K562 (cell line): ENCODE measurements at regions not wholly inside any gene's neighbourhood (a gene's known extent, or its start where the extent isn't known, plus 50 kb on each side); places are given as distances from the start of the nearest gene placed in this dataset.

ENCODE experiments used
- ATAC-seq: fragments of 200-7000 bp; cut with Tn5 transposase; 3 replicates; pipeline ENCODE4 v1.9.1; 2020; ENCODE audit warnings: moderate library complexity
- BruUV-seq: library from RNA; stranded (reverse); fragments of 400-500 nt; replicated peaks from 2 replicates; lab custom pipeline; 2021; lab: Mats Ljungman, UMichigan
- CTCF ChIA-PET: fragments of 300-600 bp; formaldehyde crosslinking; extraction: SDS; loops from one replicate; lab custom pipeline; 2021; ENCODE audit warnings: low intra/inter-chr PET ratio; lab: Yijun Ruan, JAX
- POLR2A ChIA-PET: fragments of 300-600, 350-650 bp; sonication (Branson Sonifier 250); formaldehyde crosslinking; extraction: SDS; loops from one replicate; lab custom pipeline; 2021; ENCODE audit warnings: antibody characterized with exemption, inconsistent platforms; lab: Yijun Ruan, JAX
- DNase-seq, 4 experiments: peaks; one replicate each; pipeline versions ENCODE4 v3.0.0 to v3.0.0-alpha.2; 2011 to 2018; ENCODE audit warnings: low spot score in 3 of 4, mixed read lengths in 3 of 4; ENCODE audit errors: extremely low read depth in 1 of 4
- FAIRE-seq: peaks from 2 replicates; lab custom pipeline; 2011; peaks lifted over from hg19 to GRCh38; lab: Jason Lieb, UNC
- H2AFZ ChIP-seq: 2 replicates; pipeline ENCODE4 v1.6.0; 2011; ENCODE audit warnings: low read depth, low read length, control low read depth, inconsistent platforms
- H3K27ac ChIP-seq: fragments of 200-600 bp; 3 replicates; pipeline ENCODE4 v1.8.0; 2011; ENCODE audit warnings: low read depth, mild to moderate bottlenecking, control low read depth, inconsistent platforms, low read length, moderate library complexity, mixed read lengths; ENCODE audit errors: extremely low read depth
- H3K27me3 ChIP-seq, 2 experiments: fragments of 300-600 bp in 1 of 2; 2 replicates in 1 of 2; 3 replicates in 1 of 2; pipeline versions ENCODE4 v1.6.0 to v1.8.0; 2011; ENCODE audit warnings: inconsistent platforms in 2 of 2, low read length in 2 of 2, mild to moderate bottlenecking in 1 of 2, mixed read lengths in 1 of 2, moderate library complexity in 1 of 2; ENCODE audit not compliant: control insufficient read depth in 2 of 2, insufficient read depth in 2 of 2
- H3K36me3 ChIP-seq: fragments of 300-600 bp; 3 replicates; pipeline ENCODE4 v1.8.0; 2011; ENCODE audit warnings: mild to moderate bottlenecking, low read length, inconsistent platforms; ENCODE audit not compliant: control insufficient read depth, insufficient read depth
- H3K4me1 ChIP-seq, 2 experiments: fragments of 200-600 bp in 1 of 2; replicated peaks in 1 of 2; 2 replicates in 1 of 2; 3 replicates in 1 of 2; pipeline versions ENCODE4 v1.5.1 to v1.8.0; 2011; ENCODE audit warnings: inconsistent platforms in 2 of 2, low read length in 2 of 2, mild to moderate bottlenecking in 1 of 2, mixed read lengths in 1 of 2, moderate library complexity in 1 of 2; ENCODE audit not compliant: control insufficient read depth in 2 of 2, insufficient read depth in 2 of 2
- H3K4me2 ChIP-seq: 2 replicates; pipeline ENCODE4 v1.6.1; 2011; ENCODE audit warnings: low read length, control low read depth, inconsistent platforms, mixed read lengths; ENCODE audit not compliant: insufficient read depth
- H3K4me3 ChIP-seq: fragments of 200-600 bp; sonication (generic), shearing (Covaris generic); 2 replicates; pipeline ENCODE4 v1.5.1; 2016; ENCODE audit warnings: control low read depth, inconsistent platforms
- H3K79me2 ChIP-seq: fragments of 200-600 bp; 3 replicates; pipeline ENCODE4 v1.8.0; 2011; ENCODE audit warnings: low read length, inconsistent platforms; ENCODE audit not compliant: control insufficient read depth, insufficient read depth
- H3K9ac ChIP-seq, 2 experiments: 2 replicates each; pipeline versions ENCODE4 v1.6.0 to v1.6.1; 2011; ENCODE audit warnings: low read depth in 2 of 2, low read length in 2 of 2, control low read depth in 1 of 2, inconsistent platforms in 1 of 2, mild to moderate bottlenecking in 1 of 2, mixed read lengths in 1 of 2; ENCODE audit not compliant: insufficient read depth in 1 of 2
- H3K9me1 ChIP-seq: one replicate; pipeline ENCODE4 v1.6.0; 2011; ENCODE audit warnings: inconsistent platforms, mild to moderate bottlenecking, low read length, moderate library complexity; ENCODE audit not compliant: control insufficient read depth, insufficient read depth
- H3K9me3 ChIP-seq: replicated peaks from 2 replicates; pipeline ENCODE4 v1.5.1; 2011; ENCODE audit warnings: low read depth, low read length, inconsistent platforms; ENCODE audit not compliant: control insufficient read depth, insufficient read depth
- H4K20me1 ChIP-seq: replicated peaks from 2 replicates; pipeline ENCODE4 v1.6.1; 2011; ENCODE audit warnings: low read length, inconsistent platforms, mixed read lengths; ENCODE audit not compliant: control insufficient read depth, insufficient read depth
- ARHGAP35 ChIP-seq: fragments of 450-650 bp; IDR thresholded peaks from 2 replicates; pipeline ENCODE4 v1.6.1; 2018; ENCODE audit not compliant: partially characterized antibody
- CXXC5 ChIP-seq: fragments of 250-450 bp; sonication (Bioruptor Pico); IDR thresholded peaks from 2 replicates; pipeline ENCODE4 v1.8.0; 2022; ENCODE audit warnings: inconsistent platforms, mild to moderate bottlenecking, moderate library complexity
- FOXK2 ChIP-seq, 2 experiments: fragments of 450-650 bp; IDR thresholded peaks in 1 of 2; conservative IDR thresholded peaks in 1 of 2; 2 replicates each; pipeline ENCODE4 v1.6.1; 2016; ENCODE audit warnings: low read depth in 2 of 2, mild to moderate bottlenecking in 1 of 2
- KLF10 ChIP-seq: fragments of 250-450 bp; sonication (Bioruptor Pico); IDR thresholded peaks from 2 replicates; pipeline ENCODE4 v1.6.1; 2021; ENCODE audit warnings: matching md5 sums
- L3MBTL2 ChIP-seq: fragments of 450-650 bp; IDR thresholded peaks from 2 replicates; pipeline ENCODE4 v1.6.1; 2016; ENCODE audit warnings: mild to moderate bottlenecking, moderate library complexity
- RFX7 ChIP-seq: fragments of 250-450 bp; sonication (Bioruptor Pico); IDR thresholded peaks from 2 replicates; pipeline ENCODE4 v1.5.1; 2021; ENCODE audit warnings: mild to moderate bottlenecking
- SIX5 ChIP-seq, 2 experiments: IDR thresholded peaks; 2 replicates each; pipeline ENCODE4 v1.6.1; 2011; ENCODE audit warnings: low read length in 2 of 2, borderline replicate concordance in 1 of 2, low read depth in 1 of 2, mild to moderate bottlenecking in 1 of 2, moderate library complexity in 1 of 2; ENCODE audit not compliant: insufficient read depth in 1 of 2
- SRF ChIP-seq, 2 experiments: fragments of 250-450, 450-650 bp in 1 of 2; sonication (Bioruptor Pico) in 1 of 2; sonication (generic) in 1 of 2; formaldehyde crosslinking; IDR thresholded peaks; 2 replicates each; pipeline versions ENCODE4 v1.5.0 to v1.5.1; 2020 to 2022; ENCODE audit warnings: mild to moderate bottlenecking in 1 of 2, missing genetic modification reagents in 1 of 2
- TCFL5 ChIP-seq: fragments of 250-450 bp; sonication (Bioruptor Pico); conservative IDR thresholded peaks from 2 replicates; pipeline ENCODE4 v1.6.1; 2021; ENCODE audit warnings: mild to moderate bottlenecking, moderate library complexity, matching md5 sums
- ZNF133 ChIP-seq: fragments of 250-450 bp; sonication (Bioruptor Pico); IDR thresholded peaks from 2 replicates; pipeline ENCODE4 v1.4.0; 2020; ENCODE audit warnings: mild to moderate bottlenecking
- ZNF140 ChIP-seq: fragments of 250-450 bp; sonication (Bioruptor Pico); IDR thresholded peaks from 2 replicates; pipeline ENCODE4 v1.8.0; 2021; ENCODE audit warnings: moderate library complexity, mild to moderate bottlenecking, inconsistent platforms
- ZNF507 ChIP-seq: conservative IDR thresholded peaks from 2 replicates; pipeline ENCODE4 v1.6.1; 2017; ENCODE audit warnings: missing genetic modification characterization, missing compliant biosample characterization
- ZNF512 ChIP-seq: IDR thresholded peaks from 2 replicates; pipeline ENCODE4 v1.6.1; 2016; ENCODE audit warnings: missing genetic modification characterization, missing compliant biosample characterization
- ZNF551 ChIP-seq: fragments of 250-450 bp; sonication (Bioruptor Pico); IDR thresholded peaks from 2 replicates; pipeline ENCODE4 v1.5.0; 2021; ENCODE audit warnings: mild to moderate bottlenecking, moderate library complexity
- WGBS: fragments of 100-300 bp; shearing (Covaris generic); methylation state at CpG from one replicate; pipeline ENCODE4 v1.1.6; 2016; ENCODE audit warnings: low coverage, mixed read lengths; ENCODE audit not compliant: insufficient coverage; ENCODE audit errors: missing lambda C conversion rate; 5-methylcytosine and 5-hydroxymethylcytosine counted together
- in situ Hi-C: fragments of 300-500 bp; cut with MboI; formaldehyde crosslinking; loops from 4 replicates; pipeline ENCODE4 v1.15.0; 2018; ENCODE audit warnings: inconsistent platforms, mixed read lengths
- intact Hi-C: fragments of 100-400 bp; cut with micrococcal nuclease; formaldehyde crosslinking; loops from 2 replicates; pipeline ENCODE4 v1.14.2; 2022
- TF ChIP-seq, protein P1 (sequence below): fragments of 450-650 bp; IDR thresholded peaks from 2 replicates; pipeline ENCODE4 v1.6.1; 2017; ENCODE audit warnings: mild to moderate bottlenecking, moderate library complexity
- TF ChIP-seq, protein P2 (sequence below): fragments of 450-650 bp; IDR thresholded peaks from 2 replicates; pipeline ENCODE4 v1.6.1; 2017; ENCODE audit warnings: antibody characterized with exemption, mild to moderate bottlenecking

- no peaks in the 10 kb centered on the region for H3K9me3 ChIP-seq
- no peaks in the 10 kb centered on the region for H3K9me1 ChIP-seq
- no peaks in the 10 kb centered on the region for H3K36me3 ChIP-seq
- no peaks in the 10 kb centered on the region for H4K20me1 ChIP-seq
- CTCF ChIA-PET = no interaction called here
- FAIRE-seq (no peak), ATAC-seq (no peak), DNase-seq (no peak)
- POLR2A ChIA-PET = no interaction called here
- WGBS = 0% methylated on average over 5 of the region's 5 CpGs
- no peak overlapping the region for H3K9ac ChIP-seq
- no peaks in the 10 kb centered on the region for H3K27me3 ChIP-seq
- H3K4me1 ChIP-seq = no peaks in the 10 kb centered on the region
- no peak overlapping the region for H2AFZ ChIP-seq
- intact Hi-C loops = no loop called here
- H3K4me3 ChIP-seq = no peak overlapping the region
- BruUV-seq = no TSS peak
- in situ Hi-C loops = no loop called here
- no peak overlapping the region for H3K4me2 ChIP-seq
- H3K79me2 ChIP-seq = no peaks in the 10 kb centered on the region
- no peak overlapping the region for H3K27ac ChIP-seq
- TF ChIP-seq FOXK2 (conservative IDR thresholded peaks at IDR 0.05 in 1 of 2, IDR thresholded peaks at IDR 0.05 in 1 of 2; ENCODE audit: low read depth in 2 of 2) (no peak), KLF10 (CRISPR knock-in tag) (no peak), RFX7 (CRISPR knock-in tag) (no peak), L3MBTL2 (no peak), TCFL5 (CRISPR knock-in tag) (no peak), ZNF551 (no peak), ZNF507 (tag) (no peak), ZNF140 (CRISPR knock-in tag) (no peak), ZNF512 (tag) (no peak), SIX5 (IDR thresholded peaks at IDR 0.05; ENCODE audit: borderline replicate concordance in 1 of 2, insufficient read depth in 1 of 2, low read depth in 1 of 2, low read length in 2 of 2) (no peak), ZNF133 (no peak), SRF (CRISPR knock-in tag; IDR thresholded peaks at IDR 0.05) (no peak), CXXC5 (CRISPR knock-in tag) (no peak), ARHGAP35 (no peak)
- TF ChIP-seq, protein P1, sequence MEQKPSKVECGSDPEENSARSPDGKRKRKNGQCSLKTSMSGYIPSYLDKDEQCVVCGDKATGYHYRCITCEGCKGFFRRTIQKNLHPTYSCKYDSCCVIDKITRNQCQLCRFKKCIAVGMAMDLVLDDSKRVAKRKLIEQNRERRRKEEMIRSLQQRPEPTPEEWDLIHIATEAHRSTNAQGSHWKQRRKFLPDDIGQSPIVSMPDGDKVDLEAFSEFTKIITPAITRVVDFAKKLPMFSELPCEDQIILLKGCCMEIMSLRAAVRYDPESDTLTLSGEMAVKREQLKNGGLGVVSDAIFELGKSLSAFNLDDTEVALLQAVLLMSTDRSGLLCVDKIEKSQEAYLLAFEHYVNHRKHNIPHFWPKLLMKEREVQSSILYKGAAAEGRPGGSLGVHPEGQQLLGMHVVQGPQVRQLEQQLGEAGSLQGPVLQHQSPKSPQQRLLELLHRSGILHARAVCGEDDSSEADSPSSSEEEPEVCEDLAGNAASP = no peak
- TF ChIP-seq, protein P2, sequence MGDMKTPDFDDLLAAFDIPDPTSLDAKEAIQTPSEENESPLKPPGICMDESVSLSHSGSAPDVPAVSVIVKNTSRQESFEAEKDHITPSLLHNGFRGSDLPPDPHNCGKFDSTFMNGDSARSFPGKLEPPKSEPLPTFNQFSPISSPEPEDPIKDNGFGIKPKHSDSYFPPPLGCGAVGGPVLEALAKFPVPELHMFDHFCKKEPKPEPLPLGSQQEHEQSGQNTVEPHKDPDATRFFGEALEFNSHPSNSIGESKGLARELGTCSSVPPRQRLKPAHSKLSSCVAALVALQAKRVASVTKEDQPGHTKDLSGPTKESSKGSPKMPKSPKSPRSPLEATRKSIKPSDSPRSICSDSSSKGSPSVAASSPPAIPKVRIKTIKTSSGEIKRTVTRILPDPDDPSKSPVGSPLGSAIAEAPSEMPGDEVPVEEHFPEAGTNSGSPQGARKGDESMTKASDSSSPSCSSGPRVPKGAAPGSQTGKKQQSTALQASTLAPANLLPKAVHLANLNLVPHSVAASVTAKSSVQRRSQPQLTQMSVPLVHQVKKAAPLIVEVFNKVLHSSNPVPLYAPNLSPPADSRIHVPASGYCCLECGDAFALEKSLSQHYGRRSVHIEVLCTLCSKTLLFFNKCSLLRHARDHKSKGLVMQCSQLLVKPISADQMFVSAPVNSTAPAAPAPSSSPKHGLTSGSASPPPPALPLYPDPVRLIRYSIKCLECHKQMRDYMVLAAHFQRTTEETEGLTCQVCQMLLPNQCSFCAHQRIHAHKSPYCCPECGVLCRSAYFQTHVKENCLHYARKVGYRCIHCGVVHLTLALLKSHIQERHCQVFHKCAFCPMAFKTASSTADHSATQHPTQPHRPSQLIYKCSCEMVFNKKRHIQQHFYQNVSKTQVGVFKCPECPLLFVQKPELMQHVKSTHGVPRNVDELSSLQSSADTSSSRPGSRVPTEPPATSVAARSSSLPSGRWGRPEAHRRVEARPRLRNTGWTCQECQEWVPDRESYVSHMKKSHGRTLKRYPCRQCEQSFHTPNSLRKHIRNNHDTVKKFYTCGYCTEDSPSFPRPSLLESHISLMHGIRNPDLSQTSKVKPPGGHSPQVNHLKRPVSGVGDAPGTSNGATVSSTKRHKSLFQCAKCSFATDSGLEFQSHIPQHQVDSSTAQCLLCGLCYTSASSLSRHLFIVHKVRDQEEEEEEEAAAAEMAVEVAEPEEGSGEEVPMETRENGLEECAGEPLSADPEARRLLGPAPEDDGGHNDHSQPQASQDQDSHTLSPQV = no peak
Measured at GRCh38 chr4:33149658-33150524, 2429.7 kb downstream of the PCDH7 start.
